ENCODE measurements at regions not wholly inside any gene's neighbourhood (a gene's known extent, or its start where the extent isn't known, plus 50 kb on each side); places are given as distances from the start of the nearest gene placed in this dataset.

DNA sequence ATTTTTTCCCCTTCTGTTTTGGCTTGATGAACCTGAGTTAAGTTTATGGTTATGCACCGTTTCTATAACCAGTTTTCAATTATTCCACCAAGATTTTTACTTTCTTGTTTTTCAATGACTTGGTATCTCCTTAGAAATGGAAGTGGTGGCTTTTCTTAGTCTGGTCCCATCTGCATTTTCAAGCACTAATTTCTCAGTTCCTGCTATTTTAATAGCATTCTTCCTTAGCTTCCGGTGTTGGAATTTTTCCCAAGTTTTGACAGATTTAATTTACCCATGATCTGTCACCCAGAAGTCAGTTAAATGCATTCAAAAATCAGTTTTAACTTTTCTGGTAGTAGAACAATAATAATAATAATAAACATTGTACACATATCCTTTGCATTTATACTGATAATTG is 184.6 kb upstream of the OLFM3 start:
- Histone ChIP-seq H3K36me3 (no peaks in the 10 kb centered on the region), H3K4me1 (no peaks in the 10 kb centered on the region), H3K9me3 (no peaks in the 10 kb centered on the region), H3K27me3 (no peaks in the 10 kb centered on the region), H3K27ac (no peak overlapping the region), H3K4me3 (no peak overlapping the region)
- WGBS, 2 donors = 82 to 87% methylated on average over 2 of the region's 2 CpGs
- TF ChIP-seq EP300 (IDR thresholded peaks at IDR 0.05) = no peak
- DNase-seq = no peak
- intact Hi-C loops (cut with DNase I) = no loop called here

GRCh38 chr1:102178480-102178879 is 181.8 kb upstream of the OLFM3 start:
- H3K9me3 ChIP-seq = no peaks in the 10 kb centered on the region
- intact Hi-C loops (cut with DNase I) = no loop called here
- 68 to 77% methylated on average over 2 of the region's 2 CpGs for WGBS, 2 donors

DNA sequence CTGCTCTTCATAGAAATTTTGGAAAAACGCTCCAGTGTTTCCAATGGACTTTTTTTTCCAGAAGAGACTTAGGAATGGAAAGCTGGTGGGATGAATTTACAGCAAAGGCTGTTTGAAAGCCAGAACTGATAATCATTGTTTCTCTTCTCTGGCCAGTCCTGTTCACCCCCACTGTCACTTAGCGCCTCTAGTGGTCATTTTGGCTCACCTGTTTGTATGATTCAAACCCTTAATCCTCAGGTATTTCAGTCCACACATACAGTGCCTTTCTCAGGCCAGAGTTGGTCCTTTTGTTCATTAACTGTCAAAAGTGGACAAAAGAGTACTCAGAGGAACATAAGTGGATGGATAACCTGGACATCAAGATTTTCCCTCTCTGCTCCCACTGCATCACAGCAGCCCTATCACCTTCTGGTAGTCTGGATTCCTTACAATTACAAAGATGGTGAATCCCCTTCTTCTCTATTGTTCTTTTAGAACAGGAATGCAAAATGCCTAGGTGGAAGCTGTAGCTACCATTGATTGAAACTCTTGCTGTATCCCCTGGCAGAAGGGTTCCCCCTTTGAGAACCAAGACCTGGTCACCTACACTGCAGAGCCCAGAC is 177.6 kb upstream of the OLFM3 start:
- 14 to 24% methylated on average over 2 of the region's 2 CpGs for WGBS, 2 donors
- TF ChIP-seq EP300 (IDR thresholded peaks at IDR 0.05) (no peak), POLR2A (IDR thresholded peaks at IDR 0.05) (no peak), POLR2AphosphoS5 (IDR thresholded peaks at IDR 0.05) (no peak), CTCF (IDR thresholded peaks at IDR 0.05) (no peak)
- no peaks in the 10 kb centered on the region for H3K36me3 ChIP-seq
- H3K4me3 ChIP-seq = no peak overlapping the region
- no peaks in the 10 kb centered on the region for H3K9me3 ChIP-seq
- no peaks in the 10 kb centered on the region for H3K4me1 ChIP-seq
- no peak for DNase-seq
- H3K27ac ChIP-seq = no peak overlapping the region
- no peaks in the 10 kb centered on the region for H3K27me3 ChIP-seq
- intact Hi-C loops (cut with DNase I) = no loop called here

More at GRCh38 chr1:102178480-102178879, 181.8 kb upstream of the OLFM3 start:
- DNase-seq = no peak
- Histone ChIP-seq H3K4me1 (no peaks in the 10 kb centered on the region), H3K27me3 (no peaks in the 10 kb centered on the region), H3K36me3 (no peaks in the 10 kb centered on the region), H3K27ac (no peak overlapping the region), H3K4me3 (no peak overlapping the region)
- TF ChIP-seq POLR2A (IDR thresholded peaks at IDR 0.05) (no peak), EP300 (IDR thresholded peaks at IDR 0.05) (no peak), CTCF (IDR thresholded peaks at IDR 0.05) (no peak), POLR2AphosphoS5 (IDR thresholded peaks at IDR 0.05) (no peak)

DNA sequence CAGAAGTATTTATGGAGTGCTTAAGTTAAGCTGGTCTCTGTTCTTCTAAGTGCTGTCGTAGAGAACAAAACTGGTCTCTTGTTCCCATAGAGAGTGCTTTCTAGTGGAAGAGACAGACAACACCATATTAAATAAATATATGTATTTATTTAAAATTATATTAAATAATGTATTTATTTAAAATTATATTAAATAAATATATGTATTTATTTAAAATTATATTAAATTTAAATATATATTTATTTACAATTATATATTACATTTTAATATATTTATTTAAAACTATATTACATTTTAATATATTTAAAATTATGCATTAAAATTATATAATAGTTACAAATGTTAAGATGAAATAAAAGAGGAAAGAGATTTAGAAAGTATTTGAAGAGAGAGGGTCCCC is 175.5 kb upstream of the OLFM3 start:
- TF ChIP-seq CTCF (IDR thresholded peaks at IDR 0.05) (no peak), EP300 (IDR thresholded peaks at IDR 0.05) (no peak)
- no peaks in the 10 kb centered on the region for H3K4me1 ChIP-seq
- no peak overlapping the region for H3K4me3 ChIP-seq
- WGBS, 2 donors = 81 to 84% methylated on average over 1 of the region's 1 CpG
- no peak for DNase-seq
- no peak overlapping the region for H3K27ac ChIP-seq
- no peaks in the 10 kb centered on the region for H3K27me3 ChIP-seq
- H3K36me3 ChIP-seq = no peaks in the 10 kb centered on the region
- intact Hi-C loops (cut with DNase I) = no loop called here
- H3K9me3 ChIP-seq = no peaks in the 10 kb centered on the region

DNA sequence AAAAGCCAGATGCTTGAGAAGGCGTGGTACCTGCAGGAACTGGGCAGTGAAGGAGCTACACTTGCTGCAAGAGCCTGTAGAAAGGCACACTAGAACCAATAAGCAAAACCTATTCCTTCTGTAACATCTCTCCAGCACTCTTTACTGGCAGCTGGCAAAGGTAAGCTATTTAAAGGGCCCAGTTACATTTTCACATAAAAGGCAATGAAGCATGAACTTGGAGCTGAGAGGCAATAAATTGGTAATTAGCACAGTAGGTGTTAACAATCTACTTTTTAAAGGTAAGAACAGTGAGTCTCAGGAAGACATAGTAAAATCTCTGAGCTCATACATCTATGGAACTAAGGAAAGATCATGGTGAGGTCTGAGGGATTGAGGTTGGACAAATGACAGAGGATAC is 167.1 kb upstream of the OLFM3 start:
- DNase-seq = no peak
- WGBS, 2 donors = 40 to 58% methylated on average over 1 of the region's 1 CpG
- TF ChIP-seq CTCF (IDR thresholded peaks at IDR 0.05) = no peak
- no peaks in the 10 kb centered on the region for H3K9me3 ChIP-seq
- H3K27ac ChIP-seq = no peak overlapping the region
- H3K36me3 ChIP-seq = no peaks in the 10 kb centered on the region
- intact Hi-C loops (cut with DNase I) = no loop called here
- no peaks in the 10 kb centered on the region for H3K4me1 ChIP-seq
- H3K27me3 ChIP-seq = no peaks in the 10 kb centered on the region
- H3K4me3 ChIP-seq = no peak overlapping the region
